Neural progenitor cell (in vitro differentiated cells): ENCODE measurements at regions not wholly inside any gene's neighbourhood (a gene's known extent, or its start where the extent isn't known, plus 50 kb on each side); places are given as distances from the start of the nearest gene placed in this dataset.

Source experiments
- CTCF ChIP-seq: fragments of 200-600 bp; sonication (generic); IDR thresholded peaks from 2 replicates; pipeline ENCODE4 v1.5.1; 2017; ENCODE audit warnings: antibody characterized with exemption, mild to moderate bottlenecking
- EZH2 ChIP-seq: fragments of 200-600 bp; sonication (generic); IDR thresholded peaks from 2 replicates; pipeline ENCODE4 v1.6.1; 2017; ENCODE audit warnings: antibody characterized with exemption, mild to moderate bottlenecking, moderate library complexity

- TF ChIP-seq CTCF = no peak
- TF ChIP-seq EZH2 = no peak
Measured at GRCh38 chr19:5285955-5286354, 54.7 kb downstream of the PTPRS start.
